Stimulated activated naive CD4-positive, alpha-beta T cell (primary cell): ENCODE measurements at regions not wholly inside any gene's neighbourhood (a gene's known extent, or its start where the extent isn't known, plus 50 kb on each side); places are given as distances from the start of the nearest gene placed in this dataset.

Experiments used
- DNase-seq, 6 experiments: peaks; one replicate each; lab custom pipeline; 2025; lab: John Stamatoyannopoulos, UW

- no peak for DNase-seq
Observed at GRCh38 chr10:47104786-47105385, 193.7 kb downstream of the PTPN20 start.

- no peak for DNase-seq
Observed at GRCh38 chr10:47107007-47107747, 192.8 kb upstream of the GDF10 start.

DNA sequence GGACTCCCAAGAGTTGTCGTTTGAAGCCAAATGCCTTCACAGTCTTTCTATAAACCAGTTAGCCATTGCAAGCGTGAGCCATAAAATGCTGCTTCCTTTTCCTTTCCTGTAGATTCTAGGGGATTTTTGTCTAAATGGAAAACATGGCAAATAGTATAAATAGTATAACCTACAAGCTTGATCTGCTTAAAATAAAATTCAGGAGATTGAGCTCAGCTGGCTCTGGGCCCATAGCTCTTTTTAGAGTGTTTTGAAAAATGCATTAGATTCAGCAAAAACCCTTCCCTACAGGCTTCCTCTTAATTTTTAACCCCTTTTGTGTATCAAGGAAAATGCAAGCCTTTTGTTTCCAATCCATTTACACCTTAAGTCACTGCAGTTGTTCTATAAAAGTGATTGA lies 190.1 kb upstream of the GDF10 start:
- DNase-seq, result no peak

- no peak for DNase-seq
Observed at GRCh38 chr10:47111329-47111862, 188.6 kb upstream of the GDF10 start.

DNA sequence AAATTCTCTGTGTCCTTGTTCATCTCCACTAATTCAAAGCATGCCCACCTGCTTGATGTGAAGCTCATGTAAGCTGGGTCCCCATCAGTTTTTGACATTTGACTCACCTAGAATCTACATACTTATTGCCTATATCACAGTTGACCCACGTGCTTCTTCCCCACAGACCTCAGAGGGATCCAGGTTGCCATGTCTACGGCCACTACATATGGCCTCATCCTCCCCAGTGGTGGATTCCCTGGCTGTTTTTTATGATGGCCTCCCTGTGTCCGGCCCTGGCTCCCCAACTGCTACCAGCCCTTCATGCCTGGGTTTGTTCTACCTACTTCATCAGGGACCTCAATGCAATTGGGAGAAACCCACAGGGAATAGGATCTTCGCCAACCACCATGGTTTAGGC lies 187.4 kb upstream of the GDF10 start:
- DNase-seq, result no peak

DNA sequence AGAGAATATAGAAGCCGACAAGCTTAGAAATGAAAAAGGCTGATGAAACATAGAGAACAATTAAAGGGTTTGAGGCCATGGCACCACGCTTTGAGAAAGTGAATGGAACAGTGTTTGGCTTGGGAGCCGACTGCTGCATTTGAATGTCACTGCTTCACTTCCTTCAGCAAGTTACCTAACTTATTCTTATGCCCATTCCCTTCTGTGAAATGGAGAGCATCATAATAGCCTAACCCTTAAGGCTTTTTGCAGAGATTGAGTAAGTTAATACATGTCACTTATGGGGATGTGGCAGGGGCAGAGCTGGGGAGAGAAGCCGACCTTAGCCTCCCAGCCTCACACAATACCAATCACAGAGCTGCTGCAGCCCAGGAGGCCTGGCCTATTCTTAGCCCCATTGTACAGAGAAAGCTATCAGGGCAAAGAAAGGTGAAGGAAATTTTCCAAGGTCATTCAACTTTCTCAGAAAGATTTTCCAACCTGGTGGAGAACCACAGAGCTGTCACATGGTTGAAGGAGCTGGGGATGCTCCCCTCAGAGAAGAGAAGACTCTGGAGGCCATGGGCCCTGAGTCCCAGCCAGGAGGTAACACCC lies 186.0 kb upstream of the GDF10 start:
- no peak for DNase-seq

DNA sequence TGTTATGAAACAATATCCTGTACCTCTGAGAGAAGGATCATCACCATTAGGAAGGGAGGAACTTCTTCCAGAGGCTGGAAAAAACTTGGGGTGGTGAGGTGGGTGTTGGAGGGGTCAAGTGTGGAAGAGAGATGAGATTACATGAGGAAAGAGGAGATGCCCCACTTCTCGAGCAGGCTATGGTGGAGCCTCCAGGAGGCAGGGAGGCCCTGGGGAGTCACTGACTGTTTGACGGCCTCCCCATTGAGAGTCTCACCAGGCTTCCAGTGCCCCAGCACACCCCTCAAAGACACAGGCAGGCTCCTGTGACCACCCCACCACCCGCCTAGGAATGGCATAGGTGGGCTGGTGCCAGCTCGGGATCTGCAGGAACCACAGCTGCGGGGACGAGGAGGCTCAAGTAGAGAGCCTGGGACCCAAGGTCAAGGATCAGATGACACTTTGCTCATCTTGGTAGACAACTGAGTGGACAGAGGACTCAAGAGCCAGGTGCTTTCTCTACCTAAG lies 185.3 kb upstream of the GDF10 start:
- DNase-seq, result no peak

DNA sequence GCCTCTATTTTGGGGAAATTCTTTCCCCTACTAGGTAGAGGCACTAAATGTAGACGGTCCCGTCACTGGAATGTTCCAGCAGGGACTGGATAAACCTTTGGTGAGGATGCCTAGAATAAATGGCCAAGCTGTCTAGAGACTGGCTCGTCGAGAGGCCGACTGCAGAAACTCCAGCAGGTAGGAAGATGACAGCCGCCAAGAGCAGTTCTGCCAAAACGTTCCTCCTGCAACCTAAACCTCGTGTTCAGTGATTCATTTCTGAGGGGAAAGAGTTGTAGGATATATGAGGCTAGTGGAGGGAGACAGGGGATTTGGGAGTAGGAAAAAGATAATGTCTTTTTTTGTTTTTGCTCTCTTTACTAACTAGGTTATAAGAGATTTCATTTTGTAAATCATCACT lies 184.7 kb upstream of the GDF10 start:
- DNase-seq, result no peak

- no peak for DNase-seq
Observed at GRCh38 chr10:47116445-47116844, 183.6 kb upstream of the GDF10 start.

DNA sequence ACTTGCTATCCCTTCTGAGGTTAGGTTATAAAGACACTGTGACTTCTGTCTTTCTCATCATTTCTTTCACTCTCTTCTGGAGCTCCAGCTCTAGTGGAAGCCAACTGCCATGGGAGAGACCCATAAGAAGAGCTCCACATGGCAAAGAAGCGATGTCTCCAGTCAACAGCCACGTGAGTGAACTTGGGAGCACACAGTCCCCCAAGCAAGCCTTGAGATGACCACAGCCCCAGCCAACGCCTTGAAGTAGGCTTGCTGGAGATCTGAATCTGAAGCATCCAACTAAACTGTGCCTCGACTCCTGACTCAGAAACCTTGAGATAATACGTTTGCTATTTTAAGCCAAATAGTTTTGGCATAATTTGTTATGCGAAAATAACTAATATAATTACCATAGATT lies 181.7 kb upstream of the GDF10 start:
- no peak for DNase-seq

- no peak for DNase-seq
Observed at GRCh38 chr10:47121336-47121735, 178.7 kb upstream of the GDF10 start.

GRCh38 chr10:47123716-47124288 lies 176.2 kb upstream of the GDF10 start:
- DNase-seq, result no peak

DNA sequence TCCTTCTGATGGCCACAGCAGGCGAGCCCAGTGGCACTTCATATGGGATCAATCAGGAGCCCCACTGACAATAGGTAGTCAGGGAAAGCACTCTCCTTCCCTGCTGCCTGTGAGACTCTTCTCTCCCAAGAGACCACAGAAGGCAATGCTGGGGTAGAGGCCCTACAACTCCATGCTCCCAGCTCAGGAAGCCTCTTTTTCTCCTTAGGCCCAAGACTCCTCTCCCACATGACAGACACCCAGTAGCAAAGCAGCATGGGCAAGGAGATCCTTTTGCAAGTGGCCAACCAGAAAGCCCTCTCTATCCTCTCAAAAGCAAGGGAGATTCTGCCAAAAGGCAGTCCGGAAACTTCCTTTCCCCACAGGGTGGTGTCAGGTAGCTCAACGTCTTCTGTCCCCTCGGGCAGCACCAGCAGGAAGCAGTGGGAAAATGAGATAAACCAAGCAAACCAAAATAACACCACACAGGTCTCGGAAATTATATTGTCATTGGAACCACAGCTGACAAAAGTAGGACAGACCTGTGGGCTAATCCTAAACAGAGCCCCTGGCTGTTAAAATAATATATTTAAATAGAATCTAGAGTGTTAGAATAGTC lies 172.7 kb upstream of the GDF10 start:
- DNase-seq, result no peak

DNA sequence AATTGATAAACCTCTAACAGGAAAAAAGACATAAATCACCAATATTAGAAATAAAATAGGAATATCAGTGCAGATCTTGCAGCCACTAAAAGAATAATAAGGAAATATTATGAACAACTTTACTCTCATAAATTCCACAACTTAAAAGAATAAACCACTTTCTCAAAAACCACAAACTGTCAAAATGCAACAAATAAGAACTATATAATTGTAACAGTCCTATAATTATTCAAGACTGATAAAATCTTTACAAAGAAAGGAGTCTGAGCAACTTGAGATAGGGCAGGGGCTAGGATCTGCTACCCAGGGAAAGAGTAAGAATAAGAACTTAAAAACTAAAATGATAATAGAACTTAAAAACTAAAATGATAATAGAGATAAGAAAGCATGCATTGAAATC lies 169.5 kb upstream of the GDF10 start:
- no peak for DNase-seq

DNA sequence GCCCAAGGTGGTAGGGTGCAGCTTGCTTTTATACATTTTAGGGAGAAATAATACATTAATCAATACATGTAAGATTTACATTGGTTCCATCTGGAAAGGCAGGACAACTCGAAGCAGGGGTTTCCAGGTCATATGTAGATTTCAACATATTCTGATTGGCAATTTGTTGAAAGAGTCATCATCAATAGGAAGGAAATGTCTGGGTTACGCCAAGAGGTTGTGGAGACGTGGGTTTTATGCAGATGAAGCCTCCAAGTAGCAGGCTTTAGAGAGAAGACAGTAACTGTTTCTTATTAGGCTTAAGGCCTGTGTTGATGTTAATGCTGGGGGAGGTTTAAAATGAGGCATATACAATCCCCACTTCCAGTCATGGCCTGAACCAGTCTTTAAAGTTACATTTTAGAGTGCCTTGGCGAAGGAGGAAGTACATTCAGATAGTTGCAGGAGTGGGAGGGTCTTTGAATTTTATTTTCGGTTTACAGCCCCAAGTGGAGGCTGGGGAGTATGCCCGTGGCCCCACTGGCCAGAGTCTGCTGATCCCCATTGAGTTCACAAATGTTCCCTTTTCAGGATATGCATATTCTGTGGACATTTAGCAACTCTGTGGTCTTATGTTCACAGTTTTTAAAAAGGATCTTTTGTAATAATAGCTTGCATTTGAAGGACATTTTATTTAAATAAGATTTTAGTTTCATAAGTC lies 166.0 kb upstream of the GDF10 start:
- DNase-seq, result no peak

- DNase-seq, result no peak
Observed at GRCh38 chr10:47136866-47137265, 163.1 kb upstream of the GDF10 start.

DNA sequence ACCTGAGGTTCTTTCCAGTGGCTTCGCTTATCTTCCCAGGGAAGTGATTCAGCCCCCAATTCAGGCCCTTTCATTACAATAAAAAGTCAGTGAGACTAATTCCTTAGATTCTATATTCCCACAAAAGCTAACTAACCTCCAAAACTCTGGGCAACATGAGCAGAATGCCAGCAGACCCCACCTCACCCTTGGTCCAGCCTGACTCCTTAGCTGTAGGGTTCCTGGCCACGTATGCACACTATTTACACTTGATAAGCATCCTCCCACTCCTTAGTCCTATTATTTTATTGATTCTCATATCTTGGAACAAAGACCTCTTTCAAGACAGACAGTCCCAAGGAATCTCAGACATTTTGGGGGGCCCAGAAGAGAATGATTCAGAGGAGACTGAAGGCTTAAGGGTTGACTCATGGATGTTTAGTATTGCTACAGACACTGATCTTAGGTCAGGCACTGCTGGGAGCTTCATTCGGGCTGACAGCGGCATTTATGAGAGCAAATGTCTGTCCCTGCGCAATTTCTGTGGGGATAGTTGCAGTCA lies 162.6 kb upstream of the GDF10 start:
- no peak for DNase-seq

DNA sequence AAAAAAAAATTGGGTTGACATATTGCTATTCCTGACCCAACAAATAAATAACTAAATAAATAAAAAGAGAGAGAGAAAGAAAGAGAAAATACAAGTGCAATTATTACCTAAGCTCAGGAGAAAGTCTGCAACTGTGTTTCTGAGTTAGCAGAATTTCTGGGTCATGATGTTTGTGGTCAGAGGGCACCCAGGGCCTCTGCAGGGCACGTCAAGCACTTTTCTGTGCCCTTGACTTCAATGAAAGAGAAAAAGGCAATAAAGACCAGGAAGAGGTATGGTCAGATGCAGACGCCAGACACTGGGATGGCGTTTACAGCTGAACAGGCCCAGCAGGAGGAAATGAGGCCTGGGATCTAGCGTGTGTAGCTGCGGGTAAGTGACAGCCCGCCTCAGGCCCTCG lies 160.9 kb upstream of the GDF10 start:
- DNase-seq, result no peak

DNA sequence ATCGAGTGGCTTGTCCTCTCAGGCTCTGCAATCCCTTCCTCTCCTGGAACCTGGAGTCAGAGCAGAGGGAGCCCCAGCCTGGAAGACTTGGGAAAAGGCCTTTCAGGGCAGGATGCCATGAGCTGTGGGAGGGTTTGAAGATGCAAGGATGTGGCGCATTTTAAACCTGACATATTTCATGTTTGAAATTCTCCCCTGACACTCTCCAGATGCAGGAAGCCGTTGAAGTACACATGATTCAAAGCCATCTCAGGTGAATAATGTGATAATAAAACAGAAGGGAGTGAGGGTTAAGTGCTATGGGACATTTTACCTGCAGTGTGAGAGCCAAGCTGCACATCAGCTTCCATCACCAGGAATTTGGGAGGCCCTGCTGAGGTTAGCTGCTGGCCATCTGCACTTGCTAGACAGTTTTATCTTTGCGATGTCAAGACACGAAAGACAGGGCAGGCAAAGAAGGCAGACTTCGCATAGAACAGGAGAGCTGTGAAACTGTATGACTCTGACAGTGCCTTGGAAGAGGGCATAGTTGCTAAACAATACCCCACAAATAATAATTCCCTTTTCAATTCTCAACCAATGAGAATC lies 159.1 kb upstream of the GDF10 start:
- DNase-seq, result no peak

DNA sequence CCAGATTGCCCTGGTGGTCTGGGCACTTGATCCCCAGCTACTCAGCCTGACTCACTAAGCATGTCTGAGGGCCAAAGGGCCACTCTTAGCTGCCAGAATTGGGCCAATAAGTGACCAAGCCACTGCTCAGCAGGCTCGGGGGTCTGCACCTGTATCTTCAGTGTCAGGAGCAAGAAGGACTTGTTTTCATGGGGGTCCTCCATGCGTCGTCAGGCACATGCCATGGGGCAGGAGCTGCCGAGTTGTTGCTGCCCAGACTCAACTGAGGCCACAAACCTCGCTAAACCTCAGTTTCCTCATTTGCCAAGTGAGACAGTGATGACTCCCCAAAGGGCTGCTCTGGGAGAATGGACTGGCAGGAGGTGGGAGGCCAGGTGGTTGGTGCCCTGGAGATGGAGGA lies 158.6 kb upstream of the GDF10 start:
- DNase-seq, result no peak

DNA sequence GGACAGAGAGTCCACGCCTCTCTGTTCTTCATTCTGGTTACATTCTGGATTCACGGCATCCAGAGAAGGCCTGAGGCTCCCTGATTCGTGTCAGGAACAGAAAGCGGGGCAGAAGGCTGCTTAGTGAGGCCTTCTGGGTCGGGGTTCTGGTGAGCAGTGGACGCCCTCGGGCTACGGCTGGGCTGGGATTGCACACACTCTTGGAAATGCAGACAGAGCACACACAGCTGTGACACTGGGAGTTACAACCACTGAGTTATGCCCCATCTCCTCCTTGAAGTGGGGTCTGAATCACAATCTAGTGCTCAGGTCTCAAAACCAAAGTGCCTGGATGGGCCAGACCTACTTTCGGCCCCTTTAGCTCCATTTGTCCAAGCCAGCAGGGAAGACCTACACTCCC lies 156.9 kb upstream of the GDF10 start:
- no peak for DNase-seq
